K562 (cell line): ENCODE measurements at regions not wholly inside any gene's neighbourhood (a gene's known extent, or its start where the extent isn't known, plus 50 kb on each side); places are given as distances from the start of the nearest gene placed in this dataset.
A peak's percentile ranks its signal among the peaks of the same experiment; 100 is the strongest.

Experiments
- ATAC-seq: fragments of 200-7000 bp; cut with Tn5 transposase; 3 replicates; pipeline ENCODE4 v1.9.1; 2020; ENCODE audit warnings: moderate library complexity
- BruUV-seq: library from RNA; stranded (reverse); fragments of 400-500 nt; replicated peaks from 2 replicates; lab custom pipeline; 2021; lab: Mats Ljungman, UMichigan
- CTCF ChIA-PET: fragments of 300-600 bp; formaldehyde crosslinking; extraction: SDS; loops from one replicate; lab custom pipeline; 2021; ENCODE audit warnings: low intra/inter-chr PET ratio; lab: Yijun Ruan, JAX
- POLR2A ChIA-PET: fragments of 300-600, 350-650 bp; sonication (Branson Sonifier 250); formaldehyde crosslinking; extraction: SDS; loops from one replicate; lab custom pipeline; 2021; ENCODE audit warnings: antibody characterized with exemption, inconsistent platforms; lab: Yijun Ruan, JAX
- DNase-seq, 4 experiments: peaks; one replicate each; pipeline versions ENCODE4 v3.0.0 to v3.0.0-alpha.2; 2011 to 2018; ENCODE audit warnings: low spot score in 3 of 4, mixed read lengths in 3 of 4; ENCODE audit errors: extremely low read depth in 1 of 4
- FAIRE-seq: peaks from 2 replicates; lab custom pipeline; 2011; peaks lifted over from hg19 to GRCh38; lab: Jason Lieb, UNC
- H2AFZ ChIP-seq: 2 replicates; pipeline ENCODE4 v1.6.0; 2011; ENCODE audit warnings: low read depth, low read length, control low read depth, inconsistent platforms
- H3K27ac ChIP-seq: fragments of 200-600 bp; 3 replicates; pipeline ENCODE4 v1.8.0; 2011; ENCODE audit warnings: low read depth, mild to moderate bottlenecking, control low read depth, inconsistent platforms, low read length, moderate library complexity, mixed read lengths; ENCODE audit errors: extremely low read depth
- H3K27me3 ChIP-seq, 2 experiments: fragments of 300-600 bp in 1 of 2; 2 replicates in 1 of 2; 3 replicates in 1 of 2; pipeline versions ENCODE4 v1.6.0 to v1.8.0; 2011; ENCODE audit warnings: inconsistent platforms in 2 of 2, low read length in 2 of 2, mild to moderate bottlenecking in 1 of 2, mixed read lengths in 1 of 2, moderate library complexity in 1 of 2; ENCODE audit not compliant: control insufficient read depth in 2 of 2, insufficient read depth in 2 of 2
- H3K36me3 ChIP-seq: fragments of 300-600 bp; 3 replicates; pipeline ENCODE4 v1.8.0; 2011; ENCODE audit warnings: mild to moderate bottlenecking, low read length, inconsistent platforms; ENCODE audit not compliant: control insufficient read depth, insufficient read depth
- H3K4me1 ChIP-seq, 2 experiments: fragments of 200-600 bp in 1 of 2; replicated peaks in 1 of 2; 2 replicates in 1 of 2; 3 replicates in 1 of 2; pipeline versions ENCODE4 v1.5.1 to v1.8.0; 2011; ENCODE audit warnings: inconsistent platforms in 2 of 2, low read length in 2 of 2, mild to moderate bottlenecking in 1 of 2, mixed read lengths in 1 of 2, moderate library complexity in 1 of 2; ENCODE audit not compliant: control insufficient read depth in 2 of 2, insufficient read depth in 2 of 2
- H3K4me2 ChIP-seq: 2 replicates; pipeline ENCODE4 v1.6.1; 2011; ENCODE audit warnings: low read length, control low read depth, inconsistent platforms, mixed read lengths; ENCODE audit not compliant: insufficient read depth
- H3K4me3 ChIP-seq: fragments of 200-600 bp; sonication (generic), shearing (Covaris generic); 2 replicates; pipeline ENCODE4 v1.5.1; 2016; ENCODE audit warnings: control low read depth, inconsistent platforms
- H3K79me2 ChIP-seq: fragments of 200-600 bp; 3 replicates; pipeline ENCODE4 v1.8.0; 2011; ENCODE audit warnings: low read length, inconsistent platforms; ENCODE audit not compliant: control insufficient read depth, insufficient read depth
- H3K9ac ChIP-seq, 2 experiments: 2 replicates each; pipeline versions ENCODE4 v1.6.0 to v1.6.1; 2011; ENCODE audit warnings: low read depth in 2 of 2, low read length in 2 of 2, control low read depth in 1 of 2, inconsistent platforms in 1 of 2, mild to moderate bottlenecking in 1 of 2, mixed read lengths in 1 of 2; ENCODE audit not compliant: insufficient read depth in 1 of 2
- H3K9me1 ChIP-seq: one replicate; pipeline ENCODE4 v1.6.0; 2011; ENCODE audit warnings: inconsistent platforms, mild to moderate bottlenecking, low read length, moderate library complexity; ENCODE audit not compliant: control insufficient read depth, insufficient read depth
- H3K9me3 ChIP-seq: replicated peaks from 2 replicates; pipeline ENCODE4 v1.5.1; 2011; ENCODE audit warnings: low read depth, low read length, inconsistent platforms; ENCODE audit not compliant: control insufficient read depth, insufficient read depth
- H4K20me1 ChIP-seq: replicated peaks from 2 replicates; pipeline ENCODE4 v1.6.1; 2011; ENCODE audit warnings: low read length, inconsistent platforms, mixed read lengths; ENCODE audit not compliant: control insufficient read depth, insufficient read depth
- ASH1L ChIP-seq: fragments of 450-650 bp; IDR thresholded peaks from 2 replicates; pipeline ENCODE4 v1.6.1; 2018; ENCODE audit warnings: borderline replicate concordance, mild to moderate bottlenecking, low read depth; ENCODE audit not compliant: partially characterized antibody
- E2F8 ChIP-seq: fragments of 450-650 bp; IDR thresholded peaks from 2 replicates; pipeline ENCODE4 v1.7.1; 2018; ENCODE audit warnings: mild to moderate bottlenecking, low read depth; ENCODE audit not compliant: partially characterized antibody
- FOXA1 ChIP-seq: fragments of 450-650 bp; IDR thresholded peaks from 2 replicates; pipeline ENCODE4 v1.6.1; 2016; ENCODE audit warnings: mild to moderate bottlenecking, borderline replicate concordance
- FOXJ3 ChIP-seq: sonication (generic); formaldehyde crosslinking; IDR thresholded peaks from 2 replicates; pipeline ENCODE4 v1.4.0; 2020; ENCODE audit warnings: mild to moderate bottlenecking, missing genetic modification reagents
- FOXK1 ChIP-seq: sonication (generic); formaldehyde crosslinking; IDR thresholded peaks from 2 replicates; pipeline ENCODE4 v1.8.0; 2022; ENCODE audit warnings: missing genetic modification reagents, mild to moderate bottlenecking, borderline replicate concordance
- HDAC6 ChIP-seq: IDR thresholded peaks from 2 replicates; pipeline ENCODE4 v1.6.1; 2012; ENCODE audit warnings: low read depth, mild to moderate bottlenecking, control low read depth, inconsistent platforms, low read length, moderate library complexity
- ILK ChIP-seq: fragments of 450-650 bp; IDR thresholded peaks from 2 replicates; pipeline ENCODE4 v1.6.1; 2016; ENCODE audit warnings: missing genetic modification characterization, low read depth, mild to moderate bottlenecking, missing compliant biosample characterization, moderate library complexity, borderline replicate concordance
- KLF6 ChIP-seq: fragments of 250-450 bp; sonication (Bioruptor Pico); IDR thresholded peaks from 2 replicates; pipeline ENCODE4 v1.4.0; 2020; ENCODE audit warnings: mild to moderate bottlenecking, moderate library complexity, borderline replicate concordance
- PTRF ChIP-seq: fragments of 450-650 bp; IDR thresholded peaks from 2 replicates; pipeline ENCODE4 v1.6.1; 2016; ENCODE audit warnings: mild to moderate bottlenecking, missing genetic modification characterization, missing compliant biosample characterization
- SAP30 ChIP-seq: fragments of 200-600 bp; sonication (generic); IDR thresholded peaks from 2 replicates; pipeline ENCODE4 v1.6.1; 2012; ENCODE audit warnings: borderline replicate concordance, low read depth, mild to moderate bottlenecking, moderate library complexity, low read length, control low read depth, inconsistent platforms; ENCODE audit not compliant: insufficient read depth, poor library complexity, severe bottlenecking
- TRIM25 ChIP-seq: fragments of 450-650 bp; IDR thresholded peaks from 2 replicates; pipeline ENCODE4 v1.7.0; 2016; ENCODE audit warnings: borderline replicate concordance
- ZBTB7A ChIP-seq: IDR thresholded peaks from 2 replicates; pipeline ENCODE4 v1.6.1; 2011; ENCODE audit warnings: low read depth, mild to moderate bottlenecking, low read length, moderate library complexity, borderline replicate concordance; ENCODE audit not compliant: control insufficient read depth
- ZKSCAN8 ChIP-seq: fragments of 200-800 bp; sonication (Bioruptor generic); IDR thresholded peaks from 2 replicates; pipeline ENCODE4 v1.6.1; 2016; ENCODE audit warnings: missing genetic modification characterization, missing compliant biosample characterization
- ZNF165 ChIP-seq: fragments of 250-450 bp; sonication (Bioruptor Pico); IDR thresholded peaks from 2 replicates; pipeline ENCODE4 v1.4.0; 2020; ENCODE audit warnings: borderline replicate concordance
- ZNF764 ChIP-seq: fragments of 250-450 bp; sonication (Bioruptor Pico); IDR thresholded peaks from 2 replicates; pipeline ENCODE4 v1.4.0; 2020; ENCODE audit warnings: low read depth, mild to moderate bottlenecking, moderate library complexity
- WGBS: fragments of 100-300 bp; shearing (Covaris generic); methylation state at CpG from one replicate; pipeline ENCODE4 v1.1.6; 2016; ENCODE audit warnings: low coverage, mixed read lengths; ENCODE audit not compliant: insufficient coverage; ENCODE audit errors: missing lambda C conversion rate; 5-methylcytosine and 5-hydroxymethylcytosine counted together
- in situ Hi-C: fragments of 300-500 bp; cut with MboI; formaldehyde crosslinking; loops from 4 replicates; pipeline ENCODE4 v1.15.0; 2018; ENCODE audit warnings: inconsistent platforms, mixed read lengths
- intact Hi-C: fragments of 100-400 bp; cut with micrococcal nuclease; formaldehyde crosslinking; loops from 2 replicates; pipeline ENCODE4 v1.14.2; 2022
- TF ChIP-seq, protein P1 (sequence below): fragments of 450-650 bp; IDR thresholded peaks from 2 replicates; pipeline ENCODE4 v1.6.1; 2017; ENCODE audit warnings: mild to moderate bottlenecking, moderate library complexity

DNA sequence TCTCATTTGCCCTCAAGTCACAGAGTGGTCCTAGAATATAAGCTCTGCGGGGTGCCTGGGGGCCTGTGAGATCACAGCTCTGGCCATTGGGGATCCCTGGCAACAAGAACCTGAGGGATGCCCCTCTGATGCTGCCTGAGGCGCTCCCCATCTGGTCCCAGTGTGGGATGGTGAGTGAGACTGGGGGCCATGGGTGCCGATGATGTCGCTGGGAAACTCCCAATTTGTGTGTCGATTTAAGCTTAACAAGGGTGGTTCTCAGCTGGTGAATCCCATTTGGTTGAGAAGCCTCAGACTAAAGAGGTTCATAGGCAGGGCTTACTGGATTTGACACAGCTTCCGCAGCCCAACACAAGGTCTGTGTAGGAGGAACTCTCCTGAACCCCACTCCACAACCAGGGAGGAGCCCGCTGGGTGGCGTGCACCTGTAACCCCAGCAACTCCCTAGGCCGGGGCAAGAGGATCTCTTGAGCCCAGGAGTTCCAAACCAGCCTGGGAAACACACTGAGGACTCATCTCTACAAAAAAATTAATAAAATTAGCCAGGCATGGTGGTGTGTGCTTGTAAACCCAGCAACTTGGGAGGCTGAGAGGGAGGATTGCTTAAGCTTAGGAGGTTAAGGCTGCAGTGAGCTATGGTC is 63.7 kb upstream of the SIAH1 start:
- no TSS peak for BruUV-seq
- FAIRE-seq = no peak
- Histone ChIP-seq H3K36me3 (no peaks in the 10 kb centered on the region), H4K20me1 (no peaks in the 10 kb centered on the region), H3K9me3 (no peaks in the 10 kb centered on the region), H2AFZ (no peak overlapping the region), H3K9me1 (peaks cover 3% of the 10 kb centered on the region), H3K79me2 (no peaks in the 10 kb centered on the region), H3K9ac (no peak overlapping the region), H3K27me3 (peaks cover 2 to 31% of the 10 kb centered on the region in 2 experiments; a peak in 3 of 5 replicates), H3K27ac (no peak overlapping the region), H3K4me2 (no peak overlapping the region), H3K4me3 (no peak overlapping the region), H3K4me1 (peaks cover 0 to 3% of the 10 kb centered on the region in 2 experiments; a peak in 1 of 5 replicates)
- ATAC-seq = peak; percentile 43
- ChIA-PET CTCF (no interaction called here), POLR2A (interaction anchor here (0.6 to 1.3 kb wide), 2 partner anchors 12 to 1414 kb away, joined by 3 read pairs; no protein-coding TSS in a partner anchor)
- 3% methylated on average over 9 of the region's 9 CpGs for whole genome bisulfite sequencing
- in situ Hi-C loops = no loop called here
- DNase-seq = no peak
- intact Hi-C loops = no loop called here
- no peak for TF ChIP-seq ZBTB7A
- TF ChIP-seq E2F8 = no peak
- no peak for TF ChIP-seq TRIM25
- TF ChIP-seq FOXA1 = no peak
- TF ChIP-seq ILK (tag) = no peak
- TF ChIP-seq KLF6 (CRISPR knock-in tag) = no peak
- no peak for TF ChIP-seq ASH1L
- no peak for TF ChIP-seq ZKSCAN8
- TF ChIP-seq ZNF165 (CRISPR knock-in tag) = no peak
- TF ChIP-seq HDAC6 = no peak
- TF ChIP-seq FOXJ3 (CRISPR knock-in tag) = no peak
- TF ChIP-seq, protein P1, sequence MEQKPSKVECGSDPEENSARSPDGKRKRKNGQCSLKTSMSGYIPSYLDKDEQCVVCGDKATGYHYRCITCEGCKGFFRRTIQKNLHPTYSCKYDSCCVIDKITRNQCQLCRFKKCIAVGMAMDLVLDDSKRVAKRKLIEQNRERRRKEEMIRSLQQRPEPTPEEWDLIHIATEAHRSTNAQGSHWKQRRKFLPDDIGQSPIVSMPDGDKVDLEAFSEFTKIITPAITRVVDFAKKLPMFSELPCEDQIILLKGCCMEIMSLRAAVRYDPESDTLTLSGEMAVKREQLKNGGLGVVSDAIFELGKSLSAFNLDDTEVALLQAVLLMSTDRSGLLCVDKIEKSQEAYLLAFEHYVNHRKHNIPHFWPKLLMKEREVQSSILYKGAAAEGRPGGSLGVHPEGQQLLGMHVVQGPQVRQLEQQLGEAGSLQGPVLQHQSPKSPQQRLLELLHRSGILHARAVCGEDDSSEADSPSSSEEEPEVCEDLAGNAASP = no peak
- TF ChIP-seq PTRF (tag) = no peak
- TF ChIP-seq SAP30 = no peak
- no peak for TF ChIP-seq FOXK1
- no peak for TF ChIP-seq ZNF764 (CRISPR knock-in tag)
